Activated CD8-positive, alpha-beta T cell treated with anti-CD3 and anti-CD28 coated beads, Interleukin-2, amount 10 ng/mL, durations not matched to agents 7 days and 5 days (primary cell): ENCODE measurements at regions not wholly inside any gene's neighbourhood (a gene's known extent, or its start where the extent isn't known, plus 50 kb on each side); places are given as distances from the start of the nearest gene placed in this dataset.

Experiments used
- ATAC-seq: fragments of 150-1000 bp; cut with Tn5 transposase; one replicate; pipeline ENCODE4 v1.10.0; 2021; ENCODE audit warnings: moderate library complexity
- CTCF ChIA-PET: fragments of 350-600 bp; sonication (Branson Sonifier 250); formaldehyde crosslinking; loops from one replicate; lab custom pipeline; 2021; ENCODE audit warnings: antibody characterized with exemption; lab: Charles Lee
- POLR2A ChIA-PET: fragments of 350-600 bp; sonication (Branson Sonifier 250); formaldehyde crosslinking; loops from one replicate; lab custom pipeline; 2021; ENCODE audit warnings: antibody characterized with exemption; lab: Charles Lee
- DNase-seq: peaks from one replicate; pipeline ENCODE4 v3.0.0-alpha.2; 2020
- H3K27ac Mint-ChIP-seq: one replicate; pipeline ENCODE4 v1.8.0; 2021; ENCODE audit warnings: mild to moderate bottlenecking, mixed read lengths
- H3K27me3 Mint-ChIP-seq: one replicate; pipeline ENCODE4 v1.8.0; 2021; ENCODE audit warnings: low read depth, mixed read lengths
- H3K36me3 Mint-ChIP-seq: one replicate; pipeline ENCODE4 v1.8.0; 2021; ENCODE audit warnings: low read depth, mixed read lengths
- H3K4me1 Mint-ChIP-seq: one replicate; pipeline ENCODE4 v1.8.0; 2021; ENCODE audit warnings: low read depth, mixed read lengths
- H3K4me3 Mint-ChIP-seq: one replicate; pipeline ENCODE4 v1.8.0; 2021; ENCODE audit warnings: mild to moderate bottlenecking, mixed read lengths
- H3K9me3 Mint-ChIP-seq: one replicate; pipeline ENCODE4 v1.8.0; 2022; ENCODE audit warnings: mixed read lengths; ENCODE audit not compliant: insufficient read depth

GRCh38 chr11:77530879-77531278, 57.0 kb upstream of the PAK1 start:
- H3K36me3 Mint-ChIP-seq: no peaks in the 10 kb centered on the region
- ATAC-seq (no peak), DNase-seq (no peak)
- no peak overlapping the region for H3K4me3 Mint-ChIP-seq
- peaks cover 9% of the 10 kb centered on the region for H3K27me3 Mint-ChIP-seq
- no peaks in the 10 kb centered on the region for H3K9me3 Mint-ChIP-seq
- ChIA-PET POLR2A (no interaction called here), CTCF (no interaction called here)
- H3K4me1 Mint-ChIP-seq: no peaks in the 10 kb centered on the region
- no peak overlapping the region for H3K27ac Mint-ChIP-seq

- no peaks in the 10 kb centered on the region for H3K9me3 Mint-ChIP-seq
- no peak for DNase-seq
- H3K4me3 Mint-ChIP-seq: no peak overlapping the region
- H3K27ac Mint-ChIP-seq: no peak overlapping the region
- H3K36me3 Mint-ChIP-seq: no peaks in the 10 kb centered on the region
- no peak for ATAC-seq
- ChIA-PET CTCF (no interaction called here), POLR2A (no interaction called here)
- H3K27me3 Mint-ChIP-seq: peaks cover 6% of the 10 kb centered on the region
- no peaks in the 10 kb centered on the region for H3K4me1 Mint-ChIP-seq
These were observed 55.8 kb upstream of the PAK1 start for GRCh38 chr11:77529685-77530084.

DNA sequence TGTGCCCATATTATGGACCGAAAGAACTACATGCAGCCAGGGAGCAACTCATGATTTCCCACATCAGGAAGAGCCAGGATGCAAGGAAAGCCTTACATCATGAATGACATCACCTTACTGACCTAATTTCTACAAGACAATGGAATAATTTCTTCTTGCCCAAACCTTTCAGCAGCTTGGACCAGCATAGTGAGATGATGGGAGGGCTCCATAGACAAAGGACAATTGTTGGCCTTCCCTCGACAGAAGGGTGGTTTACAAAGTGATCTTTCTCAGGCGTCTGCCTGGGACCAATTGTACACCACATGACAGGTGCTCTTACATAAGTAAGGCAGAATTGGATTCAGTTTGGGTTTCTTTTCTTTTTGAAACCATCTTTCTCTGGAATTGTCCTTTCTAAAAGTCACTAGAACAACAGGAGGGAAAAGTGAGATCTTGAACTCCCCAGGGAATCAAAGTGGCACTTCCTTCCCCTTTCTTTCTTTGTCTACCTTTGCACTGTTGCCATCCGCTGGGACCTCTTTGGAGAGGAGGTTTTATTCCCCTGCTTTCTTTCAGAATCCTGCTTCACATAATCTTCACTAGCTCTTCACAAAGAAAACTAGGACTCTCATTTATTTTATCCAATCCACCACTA, 51.7 kb upstream of the PAK1 start:
- no peak for DNase-seq
- ATAC-seq: no peak
- ChIA-PET POLR2A (no interaction called here), CTCF (no interaction called here)
- no peaks in the 10 kb centered on the region for H3K4me1 Mint-ChIP-seq
- H3K27me3 Mint-ChIP-seq: peaks cover 3% of the 10 kb centered on the region
- no peak overlapping the region for H3K4me3 Mint-ChIP-seq
- no peak overlapping the region for H3K27ac Mint-ChIP-seq
- no peaks in the 10 kb centered on the region for H3K9me3 Mint-ChIP-seq
- no peaks in the 10 kb centered on the region for H3K36me3 Mint-ChIP-seq

DNA sequence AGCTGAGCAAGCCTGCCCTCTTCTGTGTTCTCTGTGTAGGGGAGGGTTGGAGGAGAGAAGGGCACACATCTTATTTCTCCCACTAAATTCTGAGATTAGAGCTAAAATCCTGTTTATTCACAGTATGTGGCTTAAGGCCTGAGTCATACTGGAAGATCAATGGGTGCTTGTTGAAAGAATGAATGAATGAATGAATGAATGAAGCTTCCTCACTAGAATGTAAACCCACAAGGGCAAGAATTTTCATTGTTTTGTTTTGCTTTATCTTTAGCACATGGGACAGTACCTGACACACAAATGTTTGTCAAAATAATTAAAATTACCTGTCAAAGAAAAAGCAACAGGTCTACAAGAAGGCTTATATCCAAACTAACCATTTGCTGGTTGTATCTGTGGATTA, 50.6 kb upstream of the PAK1 start:
- no peaks in the 10 kb centered on the region for H3K27me3 Mint-ChIP-seq
- H3K27ac Mint-ChIP-seq: no peak overlapping the region
- POLR2A ChIA-PET: no interaction called here
- H3K4me3 Mint-ChIP-seq: no peak overlapping the region
- CTCF ChIA-PET: interaction anchor here (1.0 kb wide), 1 partner anchor 397 kb away, joined by 3 read pairs; no protein-coding TSS in a partner anchor
- ATAC-seq (no peak), DNase-seq (no peak)
- no peaks in the 10 kb centered on the region for H3K4me1 Mint-ChIP-seq
- H3K9me3 Mint-ChIP-seq: no peaks in the 10 kb centered on the region
- H3K36me3 Mint-ChIP-seq: no peaks in the 10 kb centered on the region

GRCh38 chr11:77523712-77524111, 49.8 kb upstream of the PAK1 start:
- Mint-ChIP-seq H3K27me3 (no peaks in the 10 kb centered on the region), H3K9me3 (no peaks in the 10 kb centered on the region), H3K27ac (no peak overlapping the region), H3K4me3 (no peak overlapping the region), H3K36me3 (no peaks in the 10 kb centered on the region), H3K4me1 (no peaks in the 10 kb centered on the region)
- ChIA-PET CTCF (interaction anchor here (1.0 kb wide), 1 partner anchor 397 kb away, joined by 3 read pairs; no protein-coding TSS in a partner anchor), POLR2A (no interaction called here)
- ATAC-seq (no peak), DNase-seq (no peak)
